Embryonic facial prominence (tissue), 1 donor: ENCODE measurements at regions not wholly inside any gene's neighbourhood (a gene's known extent, or its start where the extent isn't known, plus 50 kb on each side); places are given as distances from the start of the nearest gene placed in this dataset.
"Not testable (repeated sequence)": the region's sequence is repeated elsewhere in the genome, so short reads cannot be mapped to it uniquely, and the experiment has no call there.

Experiments
- DNase-seq: peaks from one replicate; pipeline ENCODE4 v3.0.0-alpha.2; 2016; ENCODE audit errors: extremely low spot score

DNA sequence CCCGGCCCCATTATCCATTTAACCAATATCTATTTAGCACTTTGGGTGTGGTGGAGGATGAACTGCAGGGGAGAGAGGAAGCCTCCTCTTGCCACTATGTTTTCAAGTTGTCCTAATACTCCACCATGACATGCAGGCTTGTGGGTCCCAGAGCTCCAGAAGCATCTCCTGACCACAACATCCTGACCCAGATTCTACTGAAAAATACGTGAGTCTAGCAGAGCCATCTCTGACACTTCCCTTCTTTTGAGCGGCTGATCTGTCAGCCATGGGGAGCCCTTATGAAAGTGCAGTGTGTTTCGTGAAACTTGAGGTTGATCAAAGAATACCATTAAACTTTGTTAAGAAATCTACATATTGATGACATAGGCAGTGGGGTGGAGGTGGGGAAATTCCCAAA, 126.6 kb downstream of the UNC93B1 start:
- not testable (repeated sequence) for DNase-seq

DNA sequence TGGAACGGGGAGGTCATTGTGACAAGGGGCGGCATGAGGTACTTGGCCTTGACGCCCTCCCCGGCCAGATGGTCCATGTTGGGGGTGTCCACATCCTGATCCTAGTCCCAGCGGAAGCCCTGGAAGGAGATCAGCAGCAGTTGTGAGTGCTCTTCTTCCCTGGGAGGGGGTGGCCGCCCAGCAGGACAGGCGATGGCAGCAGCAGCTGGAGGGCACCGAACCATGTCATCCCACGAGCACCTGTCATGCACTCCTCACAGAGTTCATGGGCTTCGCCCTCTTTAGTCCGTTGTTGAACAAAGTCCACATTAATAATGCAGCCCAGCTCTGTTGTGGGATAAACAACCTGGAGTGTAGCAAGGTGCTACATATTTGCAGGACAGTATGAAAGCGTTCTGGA, 130.7 kb downstream of the UNC93B1 start:
- not testable (repeated sequence) for DNase-seq

DNA sequence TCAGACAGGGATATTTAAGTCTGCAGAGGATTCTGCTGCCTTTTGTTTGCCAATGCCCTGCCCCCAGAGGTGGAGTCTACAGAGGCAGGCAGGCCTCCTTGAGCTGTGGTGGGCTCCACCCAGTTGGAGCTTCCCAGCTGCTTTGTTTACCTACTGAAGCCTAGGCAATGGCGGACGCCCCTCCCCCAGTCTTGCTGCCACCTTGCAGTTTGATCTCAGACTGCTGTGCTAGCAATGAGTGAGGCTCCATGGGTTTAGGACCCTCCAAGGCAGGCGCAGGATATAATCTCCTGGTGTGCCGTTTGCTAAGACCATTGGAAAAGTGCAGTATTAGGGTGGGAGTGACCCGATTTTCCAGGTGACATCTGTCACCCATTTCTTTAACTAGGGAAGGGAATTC, 132.7 kb downstream of the UNC93B1 start:
- DNase-seq, result not testable (repeated sequence)

DNA sequence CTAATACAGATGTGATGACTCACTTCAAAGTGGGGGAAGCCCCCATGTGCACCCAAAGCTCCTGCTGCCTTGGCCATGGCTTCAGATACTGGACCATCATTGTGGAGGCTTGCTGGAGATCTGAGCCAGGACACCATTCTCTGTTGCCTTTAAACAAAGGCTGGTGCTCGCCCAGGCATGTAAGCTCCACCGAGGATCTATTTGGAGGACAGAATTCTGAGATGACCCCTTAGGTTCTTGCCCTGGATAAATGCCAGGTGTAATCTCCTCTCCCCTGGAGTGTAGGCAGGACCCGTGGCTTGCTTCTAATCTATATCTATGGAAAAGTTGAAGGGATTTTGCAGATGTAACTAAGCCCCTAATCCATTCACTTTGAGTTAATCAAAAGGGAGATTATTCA, 141.0 kb downstream of the UNC93B1 start:
- DNase-seq, result not testable (repeated sequence)

DNA sequence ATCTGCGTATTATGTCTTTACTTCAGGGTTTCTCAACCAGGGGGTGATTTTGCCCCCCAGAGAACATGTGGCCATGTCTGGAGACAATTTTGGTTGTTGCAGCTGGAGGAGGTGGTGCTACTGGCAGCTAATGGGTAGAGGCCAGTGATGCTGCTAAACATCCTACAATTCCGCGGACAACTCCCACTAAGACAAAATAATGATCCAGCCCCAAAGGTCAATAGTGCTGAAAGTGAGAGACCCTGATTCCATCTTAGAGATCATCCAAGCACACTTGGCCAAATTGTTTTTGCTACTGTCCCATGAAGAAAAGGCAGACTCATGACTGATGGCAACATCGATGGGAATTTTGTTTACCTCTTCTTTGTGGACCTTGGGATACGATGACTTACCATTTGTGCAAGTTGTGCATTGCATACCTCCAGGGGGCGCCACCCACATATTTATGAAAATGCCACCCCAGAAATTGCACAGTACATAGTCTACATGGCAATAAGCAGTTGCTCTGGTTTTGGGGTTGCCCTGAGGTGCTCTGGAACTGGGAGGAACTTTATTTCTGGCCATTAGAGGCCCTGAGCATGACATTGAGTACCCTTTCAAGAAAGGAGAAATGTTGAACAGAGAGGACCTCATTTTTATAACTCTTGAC, 144.3 kb downstream of the UNC93B1 start:
- DNase-seq, result not testable (repeated sequence)

DNA sequence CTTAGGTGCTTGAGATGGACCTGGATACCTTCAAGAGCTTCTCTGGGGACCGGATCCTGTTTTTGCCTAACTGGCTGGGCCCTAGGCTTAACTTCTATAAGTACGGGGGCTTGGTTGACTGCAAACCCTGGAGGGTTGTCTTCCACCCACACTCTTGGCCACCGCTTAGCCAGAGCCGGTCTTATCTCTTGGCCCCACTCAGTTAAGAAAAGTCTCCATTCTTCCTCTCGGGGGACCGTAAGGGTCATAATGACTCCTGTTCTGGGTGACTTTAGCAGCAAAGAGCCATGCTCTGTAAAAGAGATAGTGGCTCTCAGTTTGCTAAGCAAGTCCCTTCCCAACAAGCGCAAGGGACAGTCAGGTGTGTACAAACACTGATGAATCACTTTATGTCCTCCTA, 153.2 kb downstream of the UNC93B1 start:
- DNase-seq, result not testable (repeated sequence)

DNA sequence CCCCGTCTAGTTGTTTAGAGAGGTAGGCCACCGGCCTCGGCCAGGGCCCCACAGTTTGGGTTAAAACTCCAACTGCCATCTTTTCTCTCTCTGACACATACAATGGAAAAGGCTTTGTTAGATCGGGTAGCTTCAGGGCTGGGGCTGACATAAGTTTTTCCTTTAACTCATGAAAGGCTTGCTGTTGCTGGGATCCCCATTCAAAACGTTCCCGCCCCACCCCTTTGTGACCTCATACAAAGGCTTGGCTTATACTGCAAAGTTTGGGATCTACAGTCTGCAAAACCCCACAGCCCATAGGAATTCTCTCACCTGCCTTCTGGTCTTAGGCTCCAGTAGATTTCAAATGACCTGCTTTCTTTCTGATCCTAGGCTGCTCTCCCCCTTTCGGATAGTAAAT, 154.1 kb downstream of the UNC93B1 start:
- DNase-seq, result not testable (repeated sequence)

DNA sequence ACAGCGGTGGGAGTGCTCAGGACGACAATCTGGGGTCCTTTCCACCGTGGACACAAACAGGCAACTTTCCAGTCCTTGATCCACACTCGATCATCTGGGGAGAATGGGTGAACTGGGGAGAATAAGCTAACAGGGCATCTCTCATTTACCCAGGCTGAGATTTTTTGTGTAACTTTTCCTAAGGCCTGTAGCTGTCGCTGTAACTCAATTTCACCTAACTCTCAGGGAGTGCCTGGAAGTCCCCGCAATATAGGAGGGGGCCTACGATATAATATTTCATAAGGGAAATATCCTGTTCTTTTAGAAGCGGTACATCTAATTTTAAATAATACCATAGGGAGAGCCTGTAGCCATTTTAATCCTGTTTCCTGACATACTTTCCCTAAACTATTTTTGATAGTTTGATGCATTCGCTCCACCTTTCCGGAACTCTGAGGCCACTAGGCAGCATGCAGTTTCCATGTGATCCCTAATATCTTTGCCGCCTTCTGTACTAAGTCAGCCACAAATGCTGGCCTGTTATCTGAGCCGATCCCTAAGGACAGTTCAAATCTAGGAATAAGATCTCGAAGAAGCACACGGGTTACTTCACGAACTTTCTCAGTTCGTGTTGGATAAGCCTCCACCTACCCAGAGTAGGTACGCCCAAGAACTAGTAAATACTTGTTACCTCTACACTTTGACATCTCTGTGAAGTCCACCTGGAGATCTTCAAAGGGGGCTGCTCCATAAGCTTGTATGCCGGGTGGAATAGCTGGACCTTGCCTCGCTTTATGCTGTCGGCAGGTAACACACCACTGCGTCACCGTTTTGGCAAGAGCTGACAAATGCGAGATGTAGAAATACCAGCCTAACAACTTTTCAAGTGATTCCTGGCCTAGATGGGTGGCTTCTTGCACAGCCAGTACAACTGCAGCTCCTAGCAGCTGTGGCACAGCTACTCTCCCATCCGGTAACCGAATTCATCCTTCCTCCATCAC, 155.7 kb downstream of the UNC93B1 start:
- DNase-seq, result not testable (repeated sequence)

DNA sequence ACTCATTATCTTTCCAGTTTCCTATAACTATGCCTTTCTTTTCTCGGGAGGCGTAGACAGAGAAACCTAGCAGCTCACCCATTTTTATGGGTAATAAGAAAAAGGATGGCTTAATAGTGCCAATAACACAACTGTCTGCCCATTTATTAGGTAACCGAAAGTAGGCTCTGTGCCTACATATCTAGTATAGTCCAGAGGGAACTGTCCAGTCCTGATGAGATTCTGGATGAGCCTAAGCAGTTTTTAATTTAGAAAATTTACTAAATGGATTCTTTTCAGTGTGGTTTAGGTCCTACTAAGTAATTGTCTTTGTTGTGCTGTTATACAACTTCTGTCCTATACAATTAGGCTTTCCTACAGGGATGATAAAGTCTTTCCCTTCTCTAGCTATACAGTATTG, 157.6 kb downstream of the UNC93B1 start:
- not testable (repeated sequence) for DNase-seq

DNA sequence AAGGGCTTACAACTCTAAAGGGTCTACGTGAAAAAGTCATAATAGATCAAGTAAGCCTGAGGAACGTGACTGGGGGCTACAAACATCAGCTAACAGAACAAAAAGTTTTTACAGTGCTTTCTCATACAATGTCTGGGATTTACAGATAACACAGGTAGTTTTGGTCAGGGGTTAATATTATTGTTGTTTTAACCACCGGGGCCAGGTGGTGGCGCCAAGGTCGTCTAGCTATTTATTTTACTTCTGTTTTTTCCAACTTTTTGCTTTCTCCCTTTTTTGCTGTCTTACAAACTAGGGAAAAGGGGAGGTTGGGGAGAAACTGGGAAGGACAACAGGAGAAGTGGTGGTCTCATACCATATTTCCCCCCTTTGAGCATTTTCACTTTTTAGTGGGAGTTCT, 158.6 kb downstream of the UNC93B1 start:
- not testable (repeated sequence) for DNase-seq

DNA sequence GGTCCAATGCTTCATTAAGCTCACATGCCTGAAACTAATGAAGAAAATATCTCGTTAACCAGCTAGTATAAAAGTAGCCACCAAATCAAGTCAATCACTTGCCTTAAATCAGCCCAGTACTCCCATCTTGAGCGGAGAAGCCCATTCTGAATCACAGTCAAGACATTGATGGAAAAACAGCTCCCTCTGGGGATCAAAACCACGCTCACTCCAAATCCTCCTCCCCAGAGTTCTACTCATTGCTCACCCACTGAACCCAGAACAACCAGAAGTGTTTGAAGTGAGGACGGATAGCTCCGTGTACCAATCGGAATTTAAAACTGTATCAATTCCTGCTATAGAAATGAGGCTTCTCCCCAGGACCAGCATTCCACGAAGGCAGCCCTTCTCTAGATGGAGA, 163.3 kb downstream of the UNC93B1 start:
- DNase-seq, result not testable (repeated sequence)

DNA sequence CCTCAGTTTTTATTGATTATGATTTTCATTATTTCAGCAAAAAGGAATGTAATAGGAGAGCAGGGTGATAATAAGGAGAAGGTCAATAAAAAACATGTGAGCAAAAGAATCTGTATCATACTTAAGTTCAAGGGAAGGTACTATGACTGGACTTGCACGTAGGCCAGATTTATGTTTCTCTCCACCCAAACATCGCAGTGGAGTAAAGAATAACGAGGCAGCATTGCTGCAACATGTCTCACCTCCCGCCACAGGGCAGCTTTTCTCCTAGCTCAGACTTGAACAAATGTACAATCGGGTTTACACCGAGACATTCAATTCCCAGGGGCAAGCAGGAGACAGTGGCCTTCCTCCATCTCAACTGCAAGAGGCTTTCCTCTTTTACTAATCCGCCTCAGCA, 155.7 kb upstream of the ALDH3B2 start:
- not testable (repeated sequence) for DNase-seq

DNA sequence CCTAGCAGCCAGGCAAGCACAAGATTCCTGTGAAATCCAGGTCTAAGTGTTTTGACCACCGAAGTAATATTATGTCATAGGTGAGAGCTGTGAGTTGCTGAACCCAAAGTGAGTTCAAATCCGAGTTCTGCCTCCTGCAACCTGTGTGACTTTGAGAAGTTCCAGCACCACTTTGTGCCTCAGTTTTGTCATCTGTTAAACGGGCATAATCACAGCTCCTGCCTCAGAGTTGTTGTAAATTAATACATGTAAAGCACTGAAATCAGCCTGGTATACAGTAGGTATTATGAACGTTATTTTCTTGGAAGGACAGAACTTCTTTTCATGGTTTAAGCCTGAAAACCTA, 152.5 kb upstream of the ALDH3B2 start:
- DNase-seq, result not testable (repeated sequence)

DNA sequence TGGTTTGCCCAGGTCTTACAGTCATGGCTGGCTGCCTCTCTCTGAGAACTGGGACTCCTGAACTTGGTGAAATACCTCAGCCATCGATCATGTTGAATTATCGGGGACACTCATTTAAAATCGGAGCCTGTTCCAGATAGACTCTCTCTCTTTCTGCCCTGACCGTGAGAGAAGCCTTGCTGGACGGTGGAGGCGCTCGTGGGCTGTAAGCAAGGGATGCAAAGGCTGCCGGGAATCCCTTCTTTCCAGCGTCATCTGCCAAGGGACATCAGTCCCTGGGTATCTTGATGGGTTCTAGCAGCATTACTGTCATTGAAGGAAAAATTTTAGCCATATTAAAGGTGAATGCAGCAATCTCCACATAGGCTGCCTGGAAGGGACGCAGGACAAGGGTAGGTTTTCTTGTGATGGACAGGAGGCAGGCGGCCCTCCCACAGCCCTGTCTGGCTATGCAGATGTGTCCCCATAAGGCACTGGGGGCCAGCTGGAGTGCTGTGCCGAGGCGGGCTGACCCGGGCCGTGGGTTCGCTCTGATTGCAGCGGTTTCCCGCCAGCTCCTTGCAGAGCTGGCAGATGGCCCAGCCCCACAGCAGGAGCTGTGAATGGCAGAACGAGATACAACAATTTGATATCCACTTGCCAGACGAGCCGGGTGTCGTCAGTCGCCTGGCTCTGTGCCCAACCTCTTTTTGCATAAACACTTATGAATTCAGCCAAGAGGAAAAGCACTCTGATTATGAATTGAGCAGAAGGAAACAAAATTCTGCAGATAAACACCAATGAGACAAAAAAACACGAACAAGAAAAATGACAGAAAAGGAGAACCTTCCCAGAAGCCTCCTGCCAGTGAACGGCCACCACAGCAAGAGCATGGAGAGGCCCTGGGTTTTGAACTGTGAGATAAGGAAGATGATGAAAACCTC, 151.9 kb upstream of the ALDH3B2 start:
- not testable (repeated sequence) for DNase-seq

DNA sequence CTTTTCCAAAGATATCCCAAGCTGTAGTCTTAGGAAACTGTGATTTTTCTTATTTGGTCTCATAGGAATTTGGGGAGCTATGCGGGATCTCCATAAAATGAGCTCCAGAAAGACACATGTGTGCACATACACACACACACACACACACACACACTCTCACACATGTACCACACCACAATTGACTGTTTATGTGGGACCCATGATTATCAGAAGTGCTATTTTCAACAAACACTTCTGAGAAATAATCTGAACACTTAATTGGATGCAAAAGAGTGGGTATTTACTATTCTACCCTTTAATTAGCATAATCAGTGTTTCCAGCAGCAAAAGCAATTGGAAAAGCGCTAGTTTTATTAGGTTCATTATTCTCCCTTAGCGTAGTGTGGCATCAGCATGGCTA, 150.4 kb upstream of the ALDH3B2 start:
- not testable (repeated sequence) for DNase-seq

DNA sequence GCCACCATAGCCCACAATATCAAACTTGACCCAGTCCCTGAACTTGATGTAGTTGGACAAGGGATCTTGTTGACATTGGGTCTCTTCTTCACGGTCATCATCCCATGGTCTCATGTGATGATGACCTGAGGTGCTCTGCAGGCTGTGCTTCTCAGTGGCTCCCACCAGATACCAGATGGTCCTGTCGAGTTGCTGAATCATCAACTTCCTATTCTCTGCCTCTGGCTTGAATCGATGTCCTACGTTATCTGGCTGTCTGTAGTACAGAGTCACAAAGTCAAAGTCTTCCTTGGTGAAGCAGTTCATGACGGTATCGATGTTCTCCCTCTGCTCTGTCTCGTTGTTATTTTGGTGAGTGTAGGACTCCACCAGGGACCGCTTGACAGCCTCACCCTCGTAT, 145.7 kb upstream of the ALDH3B2 start:
- no peak for DNase-seq

DNA sequence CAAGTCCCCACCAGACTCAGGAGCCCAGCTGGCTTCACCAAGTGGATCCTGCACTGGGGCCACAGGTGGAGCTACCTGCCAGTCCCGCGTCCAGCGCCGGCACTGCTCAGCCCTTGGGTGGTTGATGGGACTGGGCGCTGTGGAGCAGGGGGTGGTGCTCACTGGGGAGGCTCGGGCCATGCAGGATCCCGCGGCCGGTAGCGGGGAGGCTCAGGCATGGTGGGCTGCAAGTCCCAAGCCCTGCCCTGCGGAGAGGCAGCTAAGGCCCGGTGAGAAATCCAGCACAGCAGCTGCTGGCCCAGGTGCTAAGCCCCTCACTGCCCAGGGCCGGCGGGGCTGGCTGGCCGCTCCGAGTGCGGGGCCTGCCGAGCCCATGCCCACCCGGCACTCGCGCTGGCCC, 143.1 kb upstream of the ALDH3B2 start:
- not testable (repeated sequence) for DNase-seq

DNA sequence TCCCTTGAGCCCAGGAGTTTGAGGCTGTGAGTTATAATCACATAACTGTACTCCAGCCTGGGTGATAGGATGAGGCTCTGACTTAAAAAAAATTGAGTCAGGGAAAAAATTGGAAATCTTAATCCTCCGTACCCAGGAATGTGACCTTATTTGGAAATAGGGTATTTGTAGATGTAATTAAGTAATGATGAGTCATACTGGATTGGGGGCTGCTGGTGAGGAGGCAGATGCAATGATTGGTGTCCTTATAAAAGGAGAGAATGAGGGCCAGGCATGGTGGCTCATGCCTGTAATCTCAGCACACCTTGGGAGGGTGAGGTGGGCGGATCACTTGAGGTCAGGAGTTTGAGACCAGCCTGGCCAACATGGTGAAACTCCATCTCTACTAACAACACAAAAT, 134.9 kb upstream of the ALDH3B2 start:
- not testable (repeated sequence) for DNase-seq

DNA sequence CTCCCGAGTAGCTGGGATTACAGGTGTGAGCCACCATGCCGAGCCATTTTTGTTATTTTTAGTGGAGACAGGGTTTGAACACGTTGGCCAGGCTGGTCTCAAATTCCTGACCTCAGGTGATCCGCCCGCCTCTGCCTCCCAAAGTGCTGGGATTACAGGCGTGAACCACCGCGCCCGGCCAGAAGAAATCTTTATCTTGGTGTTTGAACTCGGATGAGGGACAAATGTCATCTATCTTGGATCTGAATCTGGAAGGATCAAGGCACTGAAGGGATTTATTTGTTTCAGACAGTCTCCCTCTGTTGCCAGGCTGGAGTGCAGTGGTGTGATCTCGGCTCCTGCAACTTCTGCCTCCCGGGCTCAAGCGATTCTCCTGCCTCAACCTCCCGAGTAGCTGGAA, 133.5 kb upstream of the ALDH3B2 start:
- not testable (repeated sequence) for DNase-seq

DNA sequence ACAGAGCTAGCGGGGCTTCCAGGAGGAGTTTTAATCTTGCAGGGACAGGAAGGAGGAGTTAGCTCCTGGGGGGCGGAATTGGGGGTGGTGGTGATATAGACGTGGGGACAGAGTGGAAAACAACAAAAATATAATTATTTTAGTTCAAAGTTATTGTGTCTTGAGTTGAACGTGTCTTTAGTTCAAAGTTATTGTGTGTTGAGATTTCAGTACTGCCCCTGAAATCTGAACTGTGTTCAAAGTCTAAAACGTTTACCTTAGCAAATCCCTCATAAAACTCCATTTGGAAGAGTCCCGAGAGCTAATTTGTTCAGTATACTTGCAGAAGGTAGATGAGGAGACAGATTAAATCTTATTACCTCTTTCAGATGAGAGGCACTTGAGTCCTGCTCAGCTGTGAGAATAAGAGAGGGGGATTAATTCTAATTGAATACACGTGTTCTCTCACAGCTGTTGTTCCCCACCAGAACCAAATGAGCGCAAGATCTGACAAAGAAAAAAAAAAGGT, 132.4 kb upstream of the ALDH3B2 start:
- DNase-seq, result not testable (repeated sequence)

DNA sequence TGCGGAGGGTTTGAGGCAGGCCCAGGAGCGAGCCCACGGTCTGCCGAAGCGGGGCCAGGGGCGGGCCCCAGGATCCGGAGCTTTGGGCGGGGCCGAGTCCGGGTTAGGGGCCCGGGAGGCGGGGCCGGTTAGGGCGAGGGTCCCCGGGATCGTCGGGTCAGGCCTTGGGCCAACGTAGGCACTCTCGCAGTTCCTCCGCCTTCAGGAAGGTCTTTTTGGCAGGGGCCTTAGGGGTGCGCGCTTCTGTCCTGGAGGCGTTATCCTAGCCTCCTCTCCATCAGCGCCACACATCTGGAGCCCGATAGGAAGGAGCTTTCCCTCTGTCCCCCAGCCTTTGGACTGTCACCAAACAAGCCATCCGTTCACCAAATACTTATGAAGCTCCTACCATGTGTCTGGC, 131.8 kb upstream of the ALDH3B2 start:
- not testable (repeated sequence) for DNase-seq
